HG03103 (cell line): ENCODE measurements at regions not wholly inside any gene's neighbourhood (a gene's known extent, or its start where the extent isn't known, plus 50 kb on each side); places are given as distances from the start of the nearest gene placed in this dataset.

ENCODE experiments used
- ATAC-seq: cut with Tn5 transposase; IDR thresholded peaks from one replicate; pipeline ENCODE4 v1.9.1; 2021; ENCODE audit warnings: low read depth; ENCODE audit not compliant: unreplicated experiment

DNA sequence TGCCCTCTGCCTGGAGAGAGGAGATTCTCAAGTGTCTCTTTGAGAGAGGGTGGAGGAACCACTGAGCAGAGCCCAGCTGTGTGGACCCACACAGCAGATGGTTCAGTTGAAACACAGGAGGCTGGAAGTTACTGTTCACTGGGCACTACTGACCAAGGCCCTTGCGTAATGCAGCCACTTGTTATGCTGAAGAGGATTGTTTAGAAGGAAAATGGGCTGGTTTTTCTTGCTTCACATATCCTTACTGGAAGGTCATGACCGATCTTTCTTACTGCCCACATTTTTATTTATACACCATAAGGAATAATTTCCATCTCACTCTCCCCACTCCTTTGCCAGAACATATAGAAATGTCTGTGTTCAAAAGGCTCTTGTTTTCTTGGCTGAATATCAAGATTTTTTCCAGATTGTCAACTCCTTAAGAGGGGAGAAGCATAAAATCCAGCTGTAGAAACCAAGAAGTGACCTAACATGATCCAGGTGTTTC is 375.1 kb upstream of the DDHD1 start:
- ATAC-seq = no peak

DNA sequence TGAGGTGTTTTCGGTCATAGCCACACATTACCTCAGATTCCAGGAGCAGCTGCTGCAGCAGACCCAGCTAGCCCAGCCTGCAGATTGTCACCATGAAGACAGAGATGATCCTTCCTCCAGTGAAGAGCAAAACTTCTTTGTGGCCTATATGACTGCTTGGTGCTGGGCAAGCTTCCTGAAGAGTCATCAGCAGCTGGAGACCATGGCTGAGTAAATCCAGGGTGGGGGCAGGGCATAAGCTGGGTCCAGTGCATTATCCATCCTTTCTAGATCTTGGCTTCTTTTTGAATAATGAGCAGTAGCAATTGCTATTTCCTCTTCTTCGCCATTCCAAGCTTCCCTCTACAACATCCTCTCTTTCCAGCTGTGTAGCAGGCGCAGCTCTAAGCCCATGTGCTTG is 373.1 kb upstream of the DDHD1 start:
- no peak for ATAC-seq

DNA sequence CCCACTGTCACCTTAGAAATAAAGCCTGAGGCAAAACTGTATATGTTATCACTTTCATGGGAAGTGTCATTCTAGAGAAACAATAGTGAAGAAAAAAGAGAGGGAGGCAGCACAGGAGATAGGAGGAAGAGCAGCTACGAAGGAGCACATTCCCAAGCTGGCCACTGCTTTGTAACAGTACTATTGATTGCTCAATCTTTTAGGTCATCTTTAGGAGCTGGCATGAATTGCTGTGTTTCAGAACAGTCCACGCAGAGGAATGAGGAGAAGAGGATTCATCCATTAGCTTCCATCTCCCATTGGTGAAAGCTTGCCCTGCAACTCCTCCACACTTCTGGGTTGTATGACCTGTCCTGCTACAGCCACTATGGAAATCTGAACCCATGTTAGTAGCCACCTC is 372.5 kb upstream of the DDHD1 start:
- no peak for ATAC-seq

DNA sequence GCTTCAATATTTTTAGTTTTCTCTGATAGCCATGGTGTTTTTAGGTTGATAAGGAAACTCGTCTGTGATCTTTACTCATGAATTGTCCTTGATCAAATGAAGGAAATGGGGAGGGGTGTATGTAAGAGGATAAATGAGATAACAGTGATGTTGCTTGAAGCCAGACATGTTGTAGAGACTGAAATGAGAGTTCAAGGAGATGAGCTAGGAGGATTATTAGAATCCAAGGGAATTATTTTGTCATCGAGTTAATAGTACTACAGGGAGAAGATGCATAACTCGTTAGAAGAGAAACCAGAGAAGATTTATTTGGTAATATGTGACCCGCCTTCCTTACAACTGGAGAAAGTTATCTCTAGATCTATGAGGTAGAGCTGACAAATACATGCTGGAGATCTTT is 371.3 kb upstream of the DDHD1 start:
- ATAC-seq = no peak

DNA sequence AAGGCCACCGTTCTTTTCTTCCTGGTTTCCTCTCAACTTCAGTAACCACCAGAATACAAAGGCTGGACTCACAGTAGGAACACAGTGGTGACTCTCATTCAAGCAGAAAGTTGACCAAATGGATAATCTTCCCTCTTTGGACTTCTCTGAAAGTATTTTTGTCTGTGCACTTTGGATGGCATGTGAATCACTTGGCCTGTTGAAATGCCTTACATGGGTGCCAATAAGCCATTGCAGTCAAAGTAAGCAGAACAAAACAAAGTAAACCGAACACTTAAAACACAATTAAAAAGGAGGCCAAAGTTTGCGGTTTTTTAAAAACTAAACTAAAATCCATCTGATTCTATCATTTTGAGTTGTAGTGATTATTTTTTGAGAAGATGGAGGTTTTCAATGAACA is 370.1 kb upstream of the DDHD1 start:
- ATAC-seq = no peak

DNA sequence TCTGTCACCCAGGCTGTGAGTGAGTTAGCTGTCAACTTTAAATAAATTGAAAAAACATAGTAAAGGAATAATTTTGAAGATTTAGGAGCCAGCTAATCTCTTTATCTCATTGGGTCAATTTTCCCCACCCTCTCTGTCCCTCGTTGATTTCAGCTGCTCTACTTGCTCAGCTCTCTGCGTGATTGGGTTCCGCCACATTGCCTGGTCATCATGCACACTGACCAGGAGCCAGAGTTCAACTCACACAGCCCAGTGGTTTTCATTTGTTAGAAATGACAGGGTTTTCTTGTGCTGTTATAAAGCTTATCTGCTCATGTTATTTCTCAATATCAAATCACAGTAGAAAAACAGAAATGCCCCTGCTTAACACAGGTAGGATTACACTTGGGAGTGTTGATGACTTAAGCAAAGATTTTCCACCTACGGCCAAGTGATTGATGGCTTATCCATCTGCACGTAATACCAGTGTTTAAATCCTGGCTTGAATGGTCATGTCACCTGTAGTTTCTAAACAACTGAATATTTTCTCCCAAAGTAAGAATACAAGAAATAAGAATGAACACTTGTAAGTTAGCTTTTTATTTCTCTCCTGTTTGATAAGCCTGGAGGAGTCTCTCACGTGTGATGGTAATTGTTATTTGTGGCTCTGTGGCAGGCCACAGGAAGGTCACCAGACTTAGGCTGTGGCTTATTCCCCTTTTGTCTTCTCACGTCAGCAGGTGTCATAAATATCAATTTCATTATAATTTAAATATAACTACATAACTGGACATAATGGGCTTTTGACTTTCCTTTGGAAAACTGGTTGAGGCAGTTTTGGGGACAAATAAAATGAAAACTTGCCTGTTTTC is 367.2 kb upstream of the DDHD1 start:
- ATAC-seq = no peak

DNA sequence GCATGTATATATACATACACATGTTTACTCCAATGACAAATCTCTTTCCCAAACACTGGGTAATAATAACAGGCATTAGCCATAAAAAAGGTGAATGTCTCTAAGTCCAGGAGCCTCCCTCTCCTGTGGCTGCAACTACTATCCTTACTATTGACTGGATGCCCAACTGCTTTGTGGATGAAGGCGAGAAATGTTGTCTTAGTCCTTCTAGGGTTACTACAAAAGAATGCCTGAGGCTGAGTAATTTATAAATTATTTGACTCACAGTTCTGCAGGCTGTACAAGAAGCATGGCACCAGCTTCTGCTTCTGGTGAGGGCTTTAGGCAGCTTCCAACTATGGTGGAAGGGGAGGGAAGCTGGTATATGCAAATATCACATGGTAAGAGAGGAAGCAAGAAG is 366.0 kb upstream of the DDHD1 start:
- ATAC-seq = no peak

DNA sequence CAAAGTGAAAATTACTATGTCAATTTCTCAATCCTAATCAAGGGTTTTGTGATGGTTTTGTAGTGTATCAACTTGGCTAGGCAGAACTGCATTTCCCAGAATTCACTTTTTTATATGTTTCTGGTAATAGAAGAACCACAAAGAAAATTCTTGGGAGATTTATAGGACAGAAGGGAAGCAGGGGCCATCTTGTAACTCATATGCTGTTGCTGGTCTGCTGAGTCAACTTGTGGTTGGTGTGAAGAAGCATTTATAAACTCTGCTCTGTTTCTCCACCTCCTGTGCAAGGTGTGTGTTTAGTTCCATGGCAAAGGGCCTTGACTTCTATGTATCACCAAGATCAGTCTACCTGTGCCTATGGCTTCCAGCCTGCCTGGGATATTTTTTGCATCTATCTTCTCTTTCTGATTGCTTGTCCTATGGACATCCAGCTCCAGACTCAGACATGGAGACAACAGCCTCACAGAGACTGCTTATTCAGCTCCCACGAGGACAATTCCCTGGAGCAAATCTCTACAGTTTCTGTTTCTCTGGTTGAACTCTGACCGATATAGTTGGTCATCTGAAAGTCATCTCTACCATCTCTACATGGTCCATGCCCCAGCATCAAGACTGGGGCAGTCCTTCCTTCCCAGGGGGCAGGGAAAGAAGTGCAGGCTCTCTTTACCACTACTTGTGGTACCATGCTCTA is 364.3 kb upstream of the DDHD1 start:
- ATAC-seq = no peak

DNA sequence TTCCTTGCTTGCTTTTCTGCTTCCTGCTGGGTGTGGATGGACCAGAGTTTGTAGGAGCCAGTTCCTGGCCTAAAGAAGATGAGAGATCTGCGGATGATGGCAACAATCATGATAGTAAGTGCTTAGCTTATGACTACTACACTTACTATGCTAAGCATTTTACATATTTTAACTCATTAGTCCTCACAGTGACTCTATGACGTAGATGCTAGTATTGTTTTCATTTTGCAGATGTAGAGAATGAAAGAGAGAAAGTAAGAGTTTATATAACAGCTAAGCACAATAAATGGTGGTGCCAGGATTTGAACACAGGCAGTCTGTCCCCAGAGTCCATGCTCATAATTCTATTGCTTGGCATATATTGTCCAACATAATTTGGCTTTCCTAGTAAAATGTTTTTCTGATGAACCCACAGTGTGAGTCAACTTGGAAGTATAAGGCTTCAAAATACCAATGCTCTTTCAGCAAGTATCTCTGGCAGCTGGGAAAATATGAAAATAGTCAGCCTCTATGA is 363.2 kb upstream of the DDHD1 start:
- ATAC-seq = no peak

DNA sequence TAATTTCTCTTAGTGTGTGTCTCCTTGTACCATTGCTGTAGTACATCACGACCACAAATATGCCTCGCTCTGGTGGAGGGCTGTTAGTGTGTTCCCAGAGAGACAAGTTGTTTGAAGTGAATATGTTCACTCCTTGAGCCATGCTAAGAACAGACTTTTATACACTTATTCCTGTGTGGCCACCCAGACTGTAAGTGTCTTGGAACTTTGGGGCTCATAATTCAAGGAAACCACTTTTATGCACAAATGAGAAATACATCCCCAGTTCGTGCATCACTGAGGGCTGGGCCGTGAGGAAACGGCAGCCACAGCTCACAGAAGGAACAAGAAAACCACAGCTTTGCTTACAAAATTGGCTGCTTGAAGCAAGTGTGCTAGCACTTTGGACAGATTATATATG is 362.2 kb upstream of the DDHD1 start:
- no peak for ATAC-seq

DNA sequence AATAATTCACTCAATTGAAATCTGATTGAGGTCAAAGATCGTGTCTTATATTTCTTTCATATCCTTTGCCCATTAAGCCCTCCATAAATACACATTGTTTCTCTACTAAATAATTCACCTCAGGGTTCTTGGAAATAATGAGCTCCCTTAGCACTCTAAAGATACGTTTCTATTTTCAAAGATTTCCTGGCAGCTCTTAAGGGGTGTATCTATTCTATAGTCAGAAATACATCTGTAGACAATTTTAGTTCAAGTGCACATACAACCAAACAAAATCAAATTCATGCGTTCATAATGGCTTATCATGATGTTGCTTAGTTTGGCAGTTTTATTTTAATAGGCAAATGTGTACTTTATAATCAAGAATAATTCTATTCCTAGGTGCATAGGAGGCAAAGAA is 361.1 kb upstream of the DDHD1 start:
- no peak for ATAC-seq

DNA sequence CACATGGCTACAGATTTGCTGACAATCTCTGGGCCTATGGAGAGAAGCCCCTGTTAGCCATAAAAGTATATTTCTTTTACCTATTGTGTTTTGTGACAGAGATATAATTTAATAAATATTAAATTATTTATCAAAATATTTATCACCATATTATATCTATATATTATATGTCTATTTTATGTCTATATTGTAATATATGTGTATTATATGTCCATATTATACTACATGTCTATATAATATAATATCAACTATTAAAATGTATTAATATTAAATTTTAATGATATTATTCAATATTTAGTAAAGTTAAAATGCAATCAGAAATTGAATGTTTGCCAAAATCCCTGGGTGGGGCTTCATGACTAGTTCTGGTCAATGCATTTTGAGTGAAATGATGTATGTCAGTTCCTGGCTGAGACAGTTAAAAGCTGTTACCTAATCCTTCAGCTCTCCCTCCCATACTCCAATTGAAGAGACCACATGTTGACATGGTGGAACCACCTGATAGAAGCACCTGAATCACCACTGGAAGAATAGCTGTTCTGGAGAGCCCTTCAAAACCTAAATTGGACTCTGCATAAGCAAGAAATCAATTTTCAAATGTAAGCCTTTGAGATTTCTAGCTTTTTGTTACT is 357.3 kb upstream of the DDHD1 start:
- no peak for ATAC-seq

DNA sequence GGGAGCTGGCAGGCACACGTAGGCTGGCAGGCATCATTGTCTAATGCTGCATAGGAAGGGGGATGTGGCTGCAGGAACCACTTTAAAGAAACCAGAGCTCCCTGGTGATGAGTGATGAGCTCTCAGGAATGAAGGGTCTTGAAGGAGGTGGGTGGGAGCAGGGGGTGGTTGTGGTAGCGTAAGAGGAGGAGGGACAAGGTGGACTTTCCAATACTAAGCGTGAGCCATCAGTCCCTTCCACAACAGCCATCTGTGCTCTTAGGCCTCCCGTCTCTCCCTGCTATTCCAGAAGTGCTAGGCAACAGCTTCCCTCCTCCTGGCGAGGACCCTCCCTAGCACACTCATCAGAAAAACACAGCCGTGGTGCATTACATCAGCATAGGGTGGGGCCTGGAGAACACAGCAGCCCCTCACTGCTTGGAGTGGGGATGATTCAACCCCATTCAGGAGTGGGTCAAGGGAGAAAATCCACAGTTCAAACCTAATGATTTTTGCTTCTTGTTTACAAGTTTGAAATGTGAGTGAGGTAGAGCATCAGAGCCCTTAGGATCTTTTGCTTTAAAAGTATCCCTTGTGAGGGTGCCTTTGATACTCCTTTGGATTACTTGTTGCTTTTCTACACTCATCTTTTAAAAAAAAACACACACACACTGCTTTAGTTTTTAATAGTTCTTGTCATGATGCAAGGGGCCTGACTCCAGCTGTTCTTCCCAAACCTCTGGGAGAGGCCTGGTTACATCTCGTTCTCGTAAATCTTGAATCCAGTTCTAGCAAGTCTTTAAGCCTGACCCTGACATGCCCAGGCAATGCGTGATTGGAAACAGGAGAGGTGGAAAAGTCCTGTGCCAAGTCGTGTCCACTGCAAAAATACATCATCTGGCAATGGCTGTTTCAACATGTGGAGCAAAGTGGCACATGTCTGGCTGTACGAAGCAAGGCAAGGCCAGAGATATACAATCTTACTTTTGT is 356.4 kb upstream of the DDHD1 start:
- no peak for ATAC-seq

DNA sequence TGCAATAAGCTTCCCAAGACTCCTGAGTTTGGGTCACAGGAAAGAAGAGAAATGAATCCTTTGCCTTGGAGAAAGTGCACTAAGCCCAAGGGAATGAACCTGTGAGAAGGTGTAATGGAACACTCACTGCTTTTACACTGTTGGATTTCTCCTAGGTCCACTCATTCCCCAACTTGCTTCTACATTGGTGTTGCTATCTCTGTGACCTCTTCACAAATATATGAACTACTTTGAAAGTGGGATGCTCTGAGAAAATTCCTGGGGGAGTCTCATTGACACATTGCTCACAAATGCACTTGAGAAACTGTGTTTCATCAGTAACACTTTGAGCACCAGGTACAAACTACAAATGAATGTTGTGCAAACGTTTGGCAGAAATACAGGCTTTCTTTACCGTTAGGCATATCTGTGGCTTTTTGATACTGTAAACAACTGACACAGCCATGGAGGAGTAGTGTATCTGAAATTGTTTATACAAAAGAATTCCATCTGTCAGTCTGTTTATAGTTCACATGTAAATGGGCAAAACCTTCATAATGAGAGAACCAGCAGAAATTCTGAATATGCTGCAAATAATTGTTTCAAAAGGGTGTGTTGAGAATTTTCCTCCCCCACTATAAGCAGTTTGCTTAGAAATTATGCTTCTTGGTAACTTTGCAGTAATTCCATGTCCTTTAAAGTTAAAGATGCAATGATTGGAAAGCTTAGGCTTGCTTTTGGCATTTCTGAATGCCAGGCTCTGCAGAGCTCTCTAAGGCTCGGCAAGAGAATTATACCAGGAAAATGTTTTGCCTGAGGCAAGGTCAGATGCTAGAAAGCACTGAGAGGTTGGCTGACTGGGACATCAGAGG is 348.5 kb upstream of the DDHD1 start:
- no peak for ATAC-seq

DNA sequence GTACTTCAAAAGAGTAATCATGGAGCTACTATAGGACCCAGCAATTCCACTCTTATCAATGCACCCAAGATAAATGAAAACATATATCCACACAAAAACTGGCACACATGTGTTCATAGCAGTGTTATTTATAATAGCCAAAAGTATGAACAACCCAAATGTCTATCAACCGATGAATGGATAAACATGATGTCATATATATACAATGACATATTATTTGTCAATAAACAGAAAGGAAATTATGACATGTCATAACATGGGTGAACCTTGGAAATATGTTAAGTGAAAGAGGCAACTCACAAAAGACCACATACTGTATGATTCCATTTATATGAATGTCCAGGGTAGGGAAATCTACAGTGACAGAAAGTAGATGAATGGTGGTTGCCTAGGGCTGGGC is 347.1 kb upstream of the DDHD1 start:
- no peak for ATAC-seq

DNA sequence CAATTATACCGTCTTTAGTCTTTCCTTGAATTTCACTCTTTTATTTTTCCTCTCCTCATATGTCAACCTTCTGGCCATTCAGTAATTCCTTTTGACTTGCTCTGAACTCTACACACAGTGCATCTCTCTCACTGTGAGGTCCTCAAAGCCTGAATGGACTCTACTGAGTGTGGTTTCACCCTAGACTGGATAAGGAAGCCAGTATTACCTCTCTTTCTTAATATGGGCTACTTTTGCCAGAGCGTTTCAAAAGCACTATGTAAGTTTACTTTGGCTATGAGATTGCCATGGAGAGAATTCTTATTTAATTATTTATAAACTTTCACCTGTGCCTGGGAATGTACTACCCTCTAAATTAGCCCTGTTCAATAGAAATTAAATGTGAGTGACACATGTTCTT is 343.5 kb upstream of the DDHD1 start:
- ATAC-seq = no peak

DNA sequence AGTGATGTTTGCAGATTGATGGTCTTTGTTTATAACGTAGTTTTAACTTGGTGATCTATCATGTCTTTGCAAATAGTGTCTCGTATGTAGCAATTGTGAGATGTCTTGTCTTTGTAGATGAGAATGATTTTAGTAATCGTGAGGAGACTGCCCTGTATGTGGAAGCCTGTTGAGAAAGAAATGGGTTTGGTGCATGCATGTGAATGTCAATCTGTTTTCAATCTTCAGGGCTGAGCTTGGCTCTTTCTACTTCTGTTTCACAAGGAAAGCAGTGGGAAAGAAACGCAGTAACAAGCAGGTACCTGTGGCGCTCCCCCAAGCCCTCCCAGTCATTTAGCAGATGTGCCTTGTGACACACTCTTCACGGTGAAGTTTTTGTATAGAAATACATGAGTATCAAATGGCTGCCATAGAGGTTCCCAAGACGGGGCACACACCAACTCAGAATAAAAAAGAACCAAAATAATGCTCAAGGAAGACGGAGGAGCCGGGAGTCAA is 342.8 kb upstream of the DDHD1 start:
- ATAC-seq = no peak

DNA sequence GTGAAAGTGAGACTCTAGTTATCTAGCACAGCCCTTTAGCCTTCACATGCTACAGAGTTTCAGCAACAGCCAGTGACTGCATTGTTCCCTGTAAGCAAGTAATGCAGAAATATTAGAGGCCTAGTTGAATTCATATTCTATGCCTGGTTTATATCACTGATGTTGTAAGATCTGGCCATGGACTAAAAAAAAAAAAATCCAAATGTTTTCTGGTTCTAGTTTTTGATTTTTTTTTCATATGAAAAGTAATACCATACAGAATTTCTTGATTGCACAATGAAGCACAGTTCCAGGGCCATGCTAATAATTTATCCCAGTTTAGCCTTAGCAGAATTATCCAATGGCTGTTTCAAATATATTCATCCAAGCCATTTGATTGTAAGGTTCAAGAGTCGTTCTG is 341.5 kb upstream of the DDHD1 start:
- ATAC-seq = no peak

DNA sequence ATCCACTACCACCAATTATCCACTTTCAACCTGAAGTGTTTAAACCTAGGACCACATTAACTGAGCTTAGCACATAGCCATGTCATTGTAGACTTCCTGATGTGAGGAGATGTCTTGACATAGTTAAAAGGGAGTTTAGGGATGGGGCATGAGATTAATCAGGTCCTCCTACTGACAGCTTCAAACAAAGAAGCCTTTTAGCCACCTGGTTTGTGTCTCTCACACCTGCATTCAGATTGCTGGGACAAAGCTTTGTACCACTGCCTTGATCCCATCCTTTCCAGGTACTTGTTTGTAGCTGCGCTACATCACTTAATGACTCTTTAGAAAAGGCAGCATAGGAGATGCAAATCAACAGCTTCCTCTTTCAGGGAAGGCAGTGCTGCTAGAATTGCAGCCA is 340.7 kb upstream of the DDHD1 start:
- ATAC-seq = no peak
